Keratinocyte (primary cell): ENCODE measurements at regions not wholly inside any gene's neighbourhood (a gene's known extent, or its start where the extent isn't known, plus 50 kb on each side); places are given as distances from the start of the nearest gene placed in this dataset.

Experiments
- DNase-seq: peaks from one replicate; pipeline ENCODE4 v3.0.0-alpha.2; 2011; ENCODE audit warnings: low read depth, missing footprints, low spot score
- FAIRE-seq: peaks from 2 replicates; lab custom pipeline; 2011; peaks lifted over from hg19 to GRCh38; lab: Jason Lieb, UNC
- H2AFZ ChIP-seq: 2 replicates; pipeline ENCODE4 v1.6.0; 2012; ENCODE audit warnings: low read length, control low read depth, inconsistent platforms; ENCODE audit not compliant: control insufficient read depth
- H3K27ac ChIP-seq: 2 replicates; pipeline ENCODE4 v1.5.1; 2011; ENCODE audit warnings: low read length; ENCODE audit not compliant: control insufficient read depth, insufficient read depth
- H3K27me3 ChIP-seq: 3 replicates; pipeline ENCODE4 v1.6.0; 2011; ENCODE audit warnings: low read length; ENCODE audit not compliant: control insufficient read depth, insufficient read depth; ENCODE audit errors: extremely low read depth
- H3K36me3 ChIP-seq, 2 experiments: 2 replicates in 1 of 2; 3 replicates in 1 of 2; pipeline ENCODE4 v1.5.1; 2011; ENCODE audit warnings: low read length in 2 of 2, mild to moderate bottlenecking in 1 of 2; ENCODE audit not compliant: control insufficient read depth in 2 of 2, insufficient read depth in 2 of 2; ENCODE audit errors: extremely low read depth in 1 of 2
- H3K4me1 ChIP-seq: 3 replicates; pipeline ENCODE4 v1.5.1; 2011; ENCODE audit warnings: low read length; ENCODE audit not compliant: control insufficient read depth, insufficient read depth; ENCODE audit errors: extremely low read depth
- H3K4me2 ChIP-seq: 3 replicates; pipeline ENCODE4 v1.6.0; 2011; ENCODE audit warnings: low read depth, low read length; ENCODE audit not compliant: control insufficient read depth, insufficient read depth; ENCODE audit errors: extremely low read depth
- H3K4me3 ChIP-seq, 3 experiments: fragments of 200-600 bp in 1 of 3; sonication (generic) in 1 of 3; 2 replicates in 2 of 3; 3 replicates in 1 of 3; pipeline ENCODE4 v1.5.1; 2011 to 2016; ENCODE audit warnings: low read length in 3 of 3, mild to moderate bottlenecking in 3 of 3, control low read depth in 2 of 3, inconsistent platforms in 1 of 3, low read depth in 1 of 3, mixed read lengths in 1 of 3, mixed run types in 1 of 3, moderate library complexity in 1 of 3; ENCODE audit not compliant: control insufficient read depth in 2 of 3, insufficient read depth in 2 of 3; ENCODE audit errors: extremely low read depth in 1 of 3
- H3K79me2 ChIP-seq: 2 replicates; pipeline ENCODE4 v1.6.0; 2012; ENCODE audit warnings: low read length; ENCODE audit not compliant: control insufficient read depth, insufficient read depth
- H3K9ac ChIP-seq: 3 replicates; pipeline ENCODE4 v1.6.0; 2011; ENCODE audit warnings: low read length; ENCODE audit not compliant: control insufficient read depth, insufficient read depth; ENCODE audit errors: extremely low read depth
- H3K9me1 ChIP-seq: 3 replicates; pipeline ENCODE4 v1.6.0; 2011; ENCODE audit warnings: low read length; ENCODE audit not compliant: control insufficient read depth, insufficient read depth; ENCODE audit errors: extremely low read depth
- H3K9me3 ChIP-seq: 2 replicates; pipeline ENCODE4 v1.5.1; 2012; ENCODE audit warnings: low read depth, low read length; ENCODE audit not compliant: control insufficient read depth
- H4K20me1 ChIP-seq: 3 replicates; pipeline ENCODE4 v1.6.0; 2011; ENCODE audit warnings: low read length; ENCODE audit not compliant: control insufficient read depth, insufficient read depth; ENCODE audit errors: extremely low read depth
- EZH2 ChIP-seq: IDR thresholded peaks from one replicate; pipeline ENCODE4 v1.6.1; 2012; ENCODE audit warnings: inconsistent platforms, mild to moderate bottlenecking, low read length, moderate library complexity
- dilution Hi-C: fragments of 300-500 bp; cut with MboI; formaldehyde crosslinking; loops from one replicate; pipeline ENCODE4 v1.7.0; 2020; ENCODE audit warnings: low sequenced_read_pairs; ENCODE audit not compliant: extremely low pct_ligation_motif_present
- TF ChIP-seq, protein P1 (sequence below), 3 experiments: IDR thresholded peaks in 1 of 3; conservative IDR thresholded peaks in 1 of 3; optimal IDR thresholded peaks in 1 of 3; 2 replicates in 2 of 3; 3 replicates in 1 of 3; pipeline versions ENCODE3 to v1.5.1; 2011; ENCODE audit warnings: low read length in 3 of 3, mild to moderate bottlenecking in 3 of 3, moderate library complexity in 2 of 3, control low read depth in 1 of 3, inconsistent platforms in 1 of 3; ENCODE audit not compliant: insufficient read depth in 2 of 3; ENCODE audit errors: extremely low read depth in 1 of 3

DNA sequence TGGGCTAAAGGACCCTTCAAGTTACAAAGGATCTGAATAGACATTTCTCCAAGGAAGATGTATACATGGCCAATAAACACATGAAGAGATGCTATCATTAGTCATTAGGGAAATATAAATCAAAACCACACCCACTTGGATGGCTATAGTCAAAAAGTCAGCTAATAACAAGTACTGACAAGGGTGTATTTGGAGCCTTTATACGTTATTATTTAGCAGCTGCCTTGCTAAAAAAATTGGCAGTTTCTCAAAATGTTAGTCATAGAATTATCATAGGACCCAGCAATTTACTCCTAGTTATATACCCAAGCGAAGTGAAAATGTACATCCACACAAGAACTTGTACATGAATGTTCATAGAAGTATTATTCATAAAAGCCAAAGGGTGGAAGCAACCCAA is 112.7 kb upstream of the DUSP21 start:
- Histone ChIP-seq H3K79me2 (no peaks in the 10 kb centered on the region), H3K4me2 (no peak overlapping the region), H3K4me1 (no peaks in the 10 kb centered on the region), H3K4me3 (no peak overlapping the region), H3K9me3 (no peaks in the 10 kb centered on the region), H2AFZ (no peak overlapping the region), H4K20me1 (no peaks in the 10 kb centered on the region), H3K9ac (no peak overlapping the region), H3K9me1 (no peaks in the 10 kb centered on the region), H3K27ac (no peak overlapping the region), H3K36me3 (no peaks in the 10 kb centered on the region), H3K27me3 (no peaks in the 10 kb centered on the region)
- dilution Hi-C loops, result no loop called here
- peak; percentile 15 for DNase-seq
- FAIRE-seq, result no peak
- no peak for TF ChIP-seq EZH2
- TF ChIP-seq, protein P1, sequence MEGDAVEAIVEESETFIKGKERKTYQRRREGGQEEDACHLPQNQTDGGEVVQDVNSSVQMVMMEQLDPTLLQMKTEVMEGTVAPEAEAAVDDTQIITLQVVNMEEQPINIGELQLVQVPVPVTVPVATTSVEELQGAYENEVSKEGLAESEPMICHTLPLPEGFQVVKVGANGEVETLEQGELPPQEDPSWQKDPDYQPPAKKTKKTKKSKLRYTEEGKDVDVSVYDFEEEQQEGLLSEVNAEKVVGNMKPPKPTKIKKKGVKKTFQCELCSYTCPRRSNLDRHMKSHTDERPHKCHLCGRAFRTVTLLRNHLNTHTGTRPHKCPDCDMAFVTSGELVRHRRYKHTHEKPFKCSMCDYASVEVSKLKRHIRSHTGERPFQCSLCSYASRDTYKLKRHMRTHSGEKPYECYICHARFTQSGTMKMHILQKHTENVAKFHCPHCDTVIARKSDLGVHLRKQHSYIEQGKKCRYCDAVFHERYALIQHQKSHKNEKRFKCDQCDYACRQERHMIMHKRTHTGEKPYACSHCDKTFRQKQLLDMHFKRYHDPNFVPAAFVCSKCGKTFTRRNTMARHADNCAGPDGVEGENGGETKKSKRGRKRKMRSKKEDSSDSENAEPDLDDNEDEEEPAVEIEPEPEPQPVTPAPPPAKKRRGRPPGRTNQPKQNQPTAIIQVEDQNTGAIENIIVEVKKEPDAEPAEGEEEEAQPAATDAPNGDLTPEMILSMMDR (optimal IDR thresholded peaks at IDR 0.05 in 1 of 3, IDR thresholded peaks at IDR 0.05 in 1 of 3, conservative IDR thresholded peaks at IDR 0.05 in 1 of 3; ENCODE audit: extremely low read depth in 1 of 3, insufficient read depth in 2 of 3, low read length in 3 of 3), result no peak

DNA sequence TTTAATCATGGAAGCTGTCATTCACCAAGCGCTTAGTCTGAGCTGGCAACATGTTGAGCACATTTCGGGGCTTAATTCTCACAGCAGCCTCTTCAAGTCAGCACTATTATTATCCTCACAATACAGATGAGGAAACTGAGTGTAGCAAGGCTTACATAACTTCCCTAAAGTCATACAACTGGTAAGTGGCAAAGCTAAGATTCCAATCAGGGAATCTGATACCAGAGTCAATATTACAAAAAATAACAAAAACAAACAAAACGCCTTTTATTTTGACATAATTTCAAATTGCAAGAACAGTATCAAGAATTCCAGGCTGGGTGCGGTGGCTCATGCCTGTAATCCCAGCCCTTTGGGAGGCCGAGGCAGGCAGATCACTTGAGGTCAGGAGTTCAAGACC is 120.4 kb upstream of the DUSP21 start:
- Histone ChIP-seq H3K4me2 (no peak overlapping the region), H3K9me3 (no peaks in the 10 kb centered on the region), H4K20me1 (no peaks in the 10 kb centered on the region), H2AFZ (no peak overlapping the region), H3K4me3 (no peak overlapping the region), H3K36me3 (no peaks in the 10 kb centered on the region), H3K4me1 (no peaks in the 10 kb centered on the region), H3K9ac (no peak overlapping the region), H3K9me1 (no peaks in the 10 kb centered on the region), H3K79me2 (no peaks in the 10 kb centered on the region), H3K27me3 (no peaks in the 10 kb centered on the region), H3K27ac (no peak overlapping the region)
- no peak for DNase-seq
- dilution Hi-C loops, result no loop called here
- TF ChIP-seq EZH2, result no peak
- TF ChIP-seq, protein P1 (optimal IDR thresholded peaks at IDR 0.05 in 1 of 3, IDR thresholded peaks at IDR 0.05 in 1 of 3, conservative IDR thresholded peaks at IDR 0.05 in 1 of 3; ENCODE audit: extremely low read depth in 1 of 3, insufficient read depth in 2 of 3, low read length in 3 of 3), result no peak
- FAIRE-seq, result no peak
